ENCODE measurements at regions not wholly inside any gene's neighbourhood (a gene's known extent, or its start where the extent isn't known, plus 50 kb on each side); places are given as distances from the start of the nearest gene placed in this dataset.

GRCh38 chr7:41524876-41525275 is 178.0 kb downstream of the INHBA start (continued):
- no peak for TF ChIP-seq RAD21 (IDR thresholded peaks at IDR 0.05 in 1 of 2, conservative IDR thresholded peaks at IDR 0.05 in 1 of 2; ENCODE audit: low read depth in 2 of 2, low read length in 2 of 2)
